Mesenchymal stem cell (in vitro differentiated cells and primary cell): ENCODE measurements at regions not wholly inside any gene's neighbourhood (a gene's known extent, or its start where the extent isn't known, plus 50 kb on each side); places are given as distances from the start of the nearest gene placed in this dataset.

Experiments
- DNase-seq: peaks from one replicate; pipeline ENCODE4 v3.0.0-alpha.2; 2013
- H2AFZ ChIP-seq: one replicate; pipeline ENCODE4 v1.6.1; 2013; ENCODE audit warnings: low read depth, mild to moderate bottlenecking, control low read depth, inconsistent platforms, low read length, moderate library complexity
- H2AK5ac ChIP-seq: 2 replicates; pipeline ENCODE4 v1.6.1; 2013; ENCODE audit warnings: low read length, moderate library complexity, mild to moderate bottlenecking, inconsistent platforms; ENCODE audit not compliant: severe bottlenecking
- H2BK120ac ChIP-seq: one replicate; pipeline ENCODE4 v1.6.1; 2013; ENCODE audit warnings: low read depth, mild to moderate bottlenecking, inconsistent platforms, low read length, moderate library complexity
- H2BK12ac ChIP-seq, 2 experiments: one replicate each; pipeline ENCODE4 v1.6.1; 2013; ENCODE audit warnings: inconsistent platforms in 2 of 2, low read length in 2 of 2, mild to moderate bottlenecking in 2 of 2, moderate library complexity in 2 of 2, control low read depth in 1 of 2
- H2BK15ac ChIP-seq: one replicate; pipeline ENCODE4 v1.6.1; 2013; ENCODE audit warnings: mild to moderate bottlenecking, low read depth, inconsistent platforms; ENCODE audit not compliant: poor library complexity, severe bottlenecking
- H2BK5ac ChIP-seq: 2 replicates; pipeline ENCODE4 v1.6.1; 2013; ENCODE audit warnings: low read depth, mild to moderate bottlenecking, low read length, control low read depth, inconsistent platforms; ENCODE audit not compliant: poor library complexity, severe bottlenecking
- H3K14ac ChIP-seq, 2 experiments: one replicate each; pipeline ENCODE4 v1.6.1; 2013; ENCODE audit warnings: inconsistent platforms in 2 of 2, low read length in 2 of 2, control low read depth in 1 of 2, mild to moderate bottlenecking in 1 of 2, moderate library complexity in 1 of 2
- H3K18ac ChIP-seq, 2 experiments: one replicate each; pipeline ENCODE4 v1.6.1; 2013; ENCODE audit warnings: inconsistent platforms in 2 of 2, low read length in 2 of 2, control low read depth in 1 of 2, low read depth in 1 of 2, mild to moderate bottlenecking in 1 of 2
- H3K23ac ChIP-seq, 2 experiments: one replicate each; pipeline ENCODE4 v1.6.1; 2013; ENCODE audit warnings: inconsistent platforms in 2 of 2, low read length in 2 of 2, mild to moderate bottlenecking in 2 of 2, moderate library complexity in 2 of 2, control low read depth in 1 of 2
- H3K27ac ChIP-seq: 2 replicates; pipeline ENCODE4 v1.5.1; 2013; ENCODE audit warnings: mild to moderate bottlenecking, moderate library complexity, low read length, control low read depth, inconsistent platforms; ENCODE audit not compliant: poor library complexity, severe bottlenecking
- H3K27me3 ChIP-seq, 2 experiments: 2 replicates each; pipeline versions ENCODE4 v1.6.1 to v1.7.0; 2013; ENCODE audit warnings: low read length in 2 of 2, mild to moderate bottlenecking in 2 of 2, moderate library complexity in 2 of 2, control low read depth in 1 of 2, inconsistent platforms in 1 of 2; ENCODE audit not compliant: control insufficient read depth in 1 of 2, insufficient read depth in 1 of 2
- H3K36me3 ChIP-seq, 2 experiments: 2 replicates each; pipeline versions ENCODE4 v1.6.1 to v1.7.0; 2013; ENCODE audit warnings: low read length in 2 of 2, control low read depth in 1 of 2, inconsistent platforms in 1 of 2, low read depth in 1 of 2, mild to moderate bottlenecking in 1 of 2; ENCODE audit not compliant: insufficient read depth in 2 of 2, control insufficient read depth in 1 of 2
- H3K4ac ChIP-seq, 2 experiments: one replicate each; pipeline ENCODE4 v1.6.1; 2013; ENCODE audit warnings: inconsistent platforms in 2 of 2, low read length in 2 of 2, mild to moderate bottlenecking in 2 of 2, moderate library complexity in 2 of 2, control low read depth in 1 of 2, low read depth in 1 of 2
- H3K4me1 ChIP-seq: 2 replicates; pipeline ENCODE4 v1.6.1; 2013; ENCODE audit warnings: low read depth, low read length, control low read depth; ENCODE audit not compliant: control insufficient read depth, insufficient read depth
- H3K4me2 ChIP-seq: 2 replicates; pipeline ENCODE4 v1.6.1; 2013; ENCODE audit warnings: low read length, mild to moderate bottlenecking, inconsistent platforms; ENCODE audit not compliant: poor library complexity, severe bottlenecking
- H3K4me3 ChIP-seq, 2 experiments: 2 replicates each; pipeline versions ENCODE4 v1.5.1 to v1.7.0; 2013; ENCODE audit warnings: low read length in 2 of 2, mild to moderate bottlenecking in 2 of 2, control low read depth in 1 of 2, low read depth in 1 of 2; ENCODE audit not compliant: insufficient read depth in 1 of 2
- H3K79me1 ChIP-seq: replicated peaks from 2 replicates; pipeline ENCODE4 v1.6.1; 2013; ENCODE audit warnings: mild to moderate bottlenecking, control low read depth, low read length, inconsistent platforms; ENCODE audit not compliant: poor library complexity, severe bottlenecking
- H3K9ac ChIP-seq: 2 replicates; pipeline ENCODE4 v1.7.0; 2013; ENCODE audit warnings: mild to moderate bottlenecking, low read length, moderate library complexity
- H3K9me3 ChIP-seq: 2 replicates; pipeline ENCODE4 v1.7.0; 2013; ENCODE audit warnings: mild to moderate bottlenecking, low read length; ENCODE audit not compliant: control insufficient read depth
- H4K8ac ChIP-seq: one replicate; pipeline ENCODE4 v1.6.1; 2013; ENCODE audit warnings: inconsistent platforms, mild to moderate bottlenecking, low read length, moderate library complexity
- H4K91ac ChIP-seq: one replicate; pipeline ENCODE4 v1.6.1; 2013; ENCODE audit warnings: mild to moderate bottlenecking, low read length, inconsistent platforms
- WGBS: methylation state at CpG from one replicate; pipeline ENCODE4 v1.1.7; 2013; ENCODE audit warnings: mixed read lengths; 5-methylcytosine and 5-hydroxymethylcytosine counted together

GRCh38 chr6:137656735-137657134, 162.5 kb upstream of the OLIG3 start:
- Histone ChIP-seq H3K4ac (no peak overlapping the region), H3K4me3 (no peak overlapping the region), H3K27ac (no peak overlapping the region), H2BK5ac (no peak overlapping the region), H3K9me3 (peaks cover 55% of the 10 kb centered on the region), H3K18ac (no peak overlapping the region), H3K4me1 (no peaks in the 10 kb centered on the region), H2AK5ac (no peak overlapping the region), H4K91ac (no peak overlapping the region), H4K8ac (no peak overlapping the region), H2AFZ (no peak overlapping the region), H3K27me3 (no peaks in the 10 kb centered on the region), H2BK15ac (no peak overlapping the region), H3K9ac (no peak overlapping the region), H3K4me2 (no peak overlapping the region), H3K79me1 (no peaks in the 10 kb centered on the region), H3K36me3 (no peaks in the 10 kb centered on the region), H2BK120ac (no peak overlapping the region), H3K23ac (no peak overlapping the region), H3K14ac (no peak overlapping the region), H2BK12ac (no peak overlapping the region)
- WGBS = 93% methylated on average over 4 of the region's 4 CpGs
- no peak for DNase-seq

- H3K9me3 ChIP-seq = peaks cover 48% of the 10 kb centered on the region
- H3K4ac ChIP-seq = no peak overlapping the region
- no peak overlapping the region for H2BK120ac ChIP-seq
- no peak overlapping the region for H3K23ac ChIP-seq
- no peaks in the 10 kb centered on the region for H3K36me3 ChIP-seq
- H3K18ac ChIP-seq = no peak overlapping the region
- H2AFZ ChIP-seq = no peak overlapping the region
- H3K14ac ChIP-seq = no peak overlapping the region
- no peaks in the 10 kb centered on the region for H3K4me1 ChIP-seq
- no peak overlapping the region for H3K9ac ChIP-seq
- DNase-seq = no peak
- no CpG with 5 or more reads among the region's 1 CpG for WGBS
- no peak overlapping the region for H3K27ac ChIP-seq
- H4K91ac ChIP-seq = no peak overlapping the region
- no peak overlapping the region for H3K4me2 ChIP-seq
- no peak overlapping the region for H3K4me3 ChIP-seq
- H4K8ac ChIP-seq = no peak overlapping the region
- H2AK5ac ChIP-seq = no peak overlapping the region
- H3K79me1 ChIP-seq = no peaks in the 10 kb centered on the region
- H2BK5ac ChIP-seq = no peak overlapping the region
- H3K27me3 ChIP-seq = no peaks in the 10 kb centered on the region
- H2BK15ac ChIP-seq = no peak overlapping the region
- H2BK12ac ChIP-seq = no peak overlapping the region
Observed at GRCh38 chr6:137657351-137657911, 163.2 kb upstream of the OLIG3 start.

- DNase-seq = no peak
- Histone ChIP-seq H4K91ac (no peak overlapping the region), H3K4ac (no peak overlapping the region), H3K14ac (no peak overlapping the region), H3K9ac (no peak overlapping the region), H3K4me1 (no peaks in the 10 kb centered on the region), H3K4me3 (no peak overlapping the region), H3K36me3 (no peaks in the 10 kb centered on the region), H3K18ac (no peak overlapping the region), H3K4me2 (no peak overlapping the region), H3K9me3 (peaks cover 39% of the 10 kb centered on the region), H2AFZ (no peak overlapping the region), H3K27me3 (no peaks in the 10 kb centered on the region), H2AK5ac (no peak overlapping the region), H3K79me1 (no peaks in the 10 kb centered on the region), H2BK120ac (peak overlapping the region; percentile 19), H2BK5ac (no peak overlapping the region), H4K8ac (no peak overlapping the region), H2BK15ac (no peak overlapping the region), H3K27ac (no peak overlapping the region), H2BK12ac (no peak overlapping the region), H3K23ac (no peak overlapping the region)
- 58% methylated on average over 1 of the region's 1 CpG for WGBS
Observed at GRCh38 chr6:137658287-137658686, 164.1 kb upstream of the OLIG3 start.

GRCh38 chr6:137659871-137660270, 165.7 kb upstream of the OLIG3 start:
- Histone ChIP-seq H2BK5ac (no peak overlapping the region), H3K23ac (no peak overlapping the region), H4K91ac (no peak overlapping the region), H3K4me2 (no peak overlapping the region), H3K79me1 (no peaks in the 10 kb centered on the region), H2BK12ac (no peak overlapping the region), H3K4me3 (no peak overlapping the region), H3K4me1 (no peaks in the 10 kb centered on the region), H3K4ac (no peak overlapping the region), H3K9ac (no peak overlapping the region), H3K36me3 (no peaks in the 10 kb centered on the region), H2BK15ac (no peak overlapping the region), H2BK120ac (no peak overlapping the region), H2AFZ (no peak overlapping the region), H3K27ac (no peak overlapping the region), H4K8ac (no peak overlapping the region), H3K9me3 (peaks cover 26% of the 10 kb centered on the region), H3K14ac (no peak overlapping the region), H2AK5ac (no peak overlapping the region), H3K27me3 (no peaks in the 10 kb centered on the region), H3K18ac (no peak overlapping the region)
- 72% methylated on average over 2 of the region's 3 CpGs for WGBS
- no peak for DNase-seq
